NB4 (cell line): ENCODE measurements at regions not wholly inside any gene's neighbourhood (a gene's known extent, or its start where the extent isn't known, plus 50 kb on each side); places are given as distances from the start of the nearest gene placed in this dataset.
A peak's percentile ranks its signal among the peaks of the same experiment; 100 is the strongest.

Experiments used
- DNase-seq: peaks from one replicate; pipeline ENCODE4 v3.0.0; 2010; ENCODE audit warnings: low read depth
- H3K4me3 ChIP-seq: one replicate; pipeline ENCODE4 v1.5.1; 2011; ENCODE audit warnings: mild to moderate bottlenecking, low read depth, low read length, moderate library complexity
- MAX ChIP-seq: IDR thresholded peaks from 2 replicates; pipeline ENCODE4 v1.6.1; 2011; ENCODE audit warnings: low read depth, low read length
- MYC ChIP-seq: IDR thresholded peaks from 2 replicates; pipeline ENCODE4 v1.6.1; 2011; ENCODE audit warnings: low read depth, low read length
- POLR2A ChIP-seq: IDR thresholded peaks from 2 replicates; pipeline ENCODE4 v1.6.1; 2011; ENCODE audit warnings: mild to moderate bottlenecking; ENCODE audit not compliant: insufficient read length; ENCODE audit errors: extremely low read depth
- TF ChIP-seq, protein P1 (sequence below): IDR thresholded peaks from one replicate; pipeline ENCODE4 v1.5.1; 2012; ENCODE audit warnings: low read depth, low read length

DNA sequence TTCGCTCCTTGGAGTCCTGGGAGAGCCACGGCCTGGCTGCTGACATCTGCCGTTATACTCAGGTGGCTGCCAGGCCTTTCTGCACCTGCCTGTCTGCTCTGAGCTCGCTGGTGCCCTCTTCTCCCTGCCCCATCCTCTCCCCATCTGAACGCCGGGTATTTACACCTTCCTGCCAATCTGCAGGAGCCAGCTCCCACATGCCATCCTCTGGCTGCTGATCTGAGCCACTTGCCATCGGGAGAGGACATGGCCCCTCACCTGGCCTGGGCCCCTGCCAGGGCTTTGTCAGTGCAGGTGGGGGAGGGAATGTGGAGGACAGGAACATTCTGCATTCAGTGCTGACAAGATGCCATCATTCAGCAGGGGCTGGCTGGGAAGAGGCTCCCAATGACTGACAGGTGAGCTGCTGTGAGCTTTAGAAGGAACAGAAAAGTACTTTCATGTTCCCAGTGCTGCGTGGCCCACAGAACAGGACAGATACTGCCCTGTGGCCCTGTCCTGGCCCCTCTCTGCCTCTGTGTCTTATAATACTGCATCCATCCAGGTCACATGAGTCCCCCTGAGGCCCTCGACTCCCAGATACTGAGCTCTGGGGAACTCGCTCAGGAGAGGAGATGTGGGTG, 96.3 kb upstream of the ZNF469 start:
- no peak for DNase-seq
- TF ChIP-seq POLR2A (no peak), MYC (no peak), MAX (no peak)
- TF ChIP-seq, protein P1, sequence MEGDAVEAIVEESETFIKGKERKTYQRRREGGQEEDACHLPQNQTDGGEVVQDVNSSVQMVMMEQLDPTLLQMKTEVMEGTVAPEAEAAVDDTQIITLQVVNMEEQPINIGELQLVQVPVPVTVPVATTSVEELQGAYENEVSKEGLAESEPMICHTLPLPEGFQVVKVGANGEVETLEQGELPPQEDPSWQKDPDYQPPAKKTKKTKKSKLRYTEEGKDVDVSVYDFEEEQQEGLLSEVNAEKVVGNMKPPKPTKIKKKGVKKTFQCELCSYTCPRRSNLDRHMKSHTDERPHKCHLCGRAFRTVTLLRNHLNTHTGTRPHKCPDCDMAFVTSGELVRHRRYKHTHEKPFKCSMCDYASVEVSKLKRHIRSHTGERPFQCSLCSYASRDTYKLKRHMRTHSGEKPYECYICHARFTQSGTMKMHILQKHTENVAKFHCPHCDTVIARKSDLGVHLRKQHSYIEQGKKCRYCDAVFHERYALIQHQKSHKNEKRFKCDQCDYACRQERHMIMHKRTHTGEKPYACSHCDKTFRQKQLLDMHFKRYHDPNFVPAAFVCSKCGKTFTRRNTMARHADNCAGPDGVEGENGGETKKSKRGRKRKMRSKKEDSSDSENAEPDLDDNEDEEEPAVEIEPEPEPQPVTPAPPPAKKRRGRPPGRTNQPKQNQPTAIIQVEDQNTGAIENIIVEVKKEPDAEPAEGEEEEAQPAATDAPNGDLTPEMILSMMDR, result no peak

DNA sequence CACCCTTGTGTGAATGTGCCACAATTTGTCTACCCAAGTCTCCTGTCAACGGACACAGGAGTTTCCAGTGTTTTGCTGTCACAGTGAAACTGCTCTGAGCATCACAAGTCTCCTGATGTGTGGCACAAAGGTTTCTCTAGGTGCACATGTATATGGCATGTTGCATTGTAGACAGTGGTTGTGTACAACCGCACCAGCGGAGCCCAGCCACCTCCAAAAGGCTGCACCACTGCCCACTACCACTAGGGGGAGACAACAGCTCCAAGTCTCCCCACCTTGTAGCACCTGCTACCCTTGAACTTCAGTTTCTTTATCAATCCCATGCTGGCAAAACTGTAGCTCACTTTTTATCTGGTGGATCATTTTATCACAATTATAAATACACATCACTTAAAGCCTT, 95.5 kb upstream of the ZNF469 start:
- TF ChIP-seq, protein P1, result peak; percentile 96
- TF ChIP-seq MYC, result no peak
- no peak overlapping the region for H3K4me3 ChIP-seq
- DNase-seq, result peak; percentile 54

More for the DNA sequence above, 96.3 kb upstream of the ZNF469 start:
- no peak overlapping the region for H3K4me3 ChIP-seq

DNA sequence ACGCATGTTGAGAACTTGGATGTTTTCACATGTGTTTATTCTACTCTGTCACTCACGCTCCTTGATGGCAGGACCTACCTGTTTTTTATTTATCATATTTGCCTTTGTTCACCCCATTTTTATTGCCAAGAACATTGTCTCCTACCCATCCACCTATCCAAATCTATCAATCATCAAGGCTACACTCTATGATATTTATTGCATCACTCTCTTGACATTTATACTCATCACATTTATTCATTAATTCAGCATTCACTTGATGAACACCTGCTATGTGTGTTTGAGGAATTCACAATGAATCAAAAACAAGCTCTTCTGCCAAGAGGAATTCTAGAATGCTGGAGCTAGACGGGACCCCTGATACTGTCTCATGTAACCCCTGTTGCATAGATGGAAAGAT, 94.5 kb upstream of the ZNF469 start:
- DNase-seq, result no peak
- no peak overlapping the region for H3K4me3 ChIP-seq
- TF ChIP-seq POLR2A, result no peak
- TF ChIP-seq, protein P1, result no peak
- no peak for TF ChIP-seq MYC
- TF ChIP-seq MAX, result no peak

DNA sequence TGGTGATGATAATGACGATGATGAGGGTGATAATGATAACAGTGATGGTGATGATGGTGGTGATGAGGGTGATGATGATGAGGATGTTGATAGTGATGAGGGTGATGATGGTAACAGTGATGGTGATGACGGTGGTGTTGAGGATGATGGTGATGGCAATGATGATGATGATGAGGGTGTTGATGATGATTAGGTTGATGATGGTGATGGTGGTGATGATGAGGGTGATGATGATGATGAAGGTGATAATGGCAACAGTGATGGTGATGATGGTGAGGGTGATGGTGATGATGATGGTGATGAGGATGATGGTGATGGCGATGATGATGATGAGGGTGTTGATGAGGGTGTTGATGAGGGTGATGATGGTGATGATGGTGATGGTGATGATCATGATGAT, 93.8 kb upstream of the ZNF469 start:
- no peak for DNase-seq
- TF ChIP-seq MAX, result no peak
- no peak for TF ChIP-seq POLR2A
- no peak overlapping the region for H3K4me3 ChIP-seq

- TF ChIP-seq POLR2A (no peak), MAX (no peak), MYC (no peak)
- TF ChIP-seq, protein P1, result no peak
- no peak for DNase-seq
Measured at GRCh38 chr16:88289561-88289960, 93.2 kb upstream of the ZNF469 start.

DNA sequence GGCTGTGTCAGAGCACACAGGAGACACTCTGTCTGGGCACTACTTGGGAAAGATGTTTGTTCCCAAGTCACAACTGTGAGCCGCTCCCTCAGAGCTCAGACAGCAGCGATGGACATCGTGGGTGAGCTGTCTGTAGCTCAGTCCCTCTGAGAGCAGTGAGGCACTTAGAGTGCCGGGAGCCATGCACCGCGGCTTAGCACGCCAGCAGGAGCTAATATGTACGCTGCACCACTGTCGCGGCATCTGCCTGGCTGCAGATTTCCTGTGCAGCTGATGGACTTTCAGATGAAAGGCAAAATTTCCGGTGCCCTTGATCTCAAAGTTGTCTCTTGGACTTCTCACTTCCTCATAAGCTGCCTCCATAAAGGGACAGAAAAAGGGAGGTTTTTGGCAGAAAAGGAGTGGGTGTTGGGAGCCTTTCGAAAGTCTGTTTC, 92.8 kb upstream of the ZNF469 start:
- TF ChIP-seq, protein P1, result no peak
- TF ChIP-seq MAX, result no peak
- TF ChIP-seq POLR2A, result no peak
- TF ChIP-seq MYC, result no peak
- DNase-seq, result peak; percentile 48

More at GRCh38 chr16:88289561-88289960, 93.2 kb upstream of the ZNF469 start:
- no peak overlapping the region for H3K4me3 ChIP-seq

More for the DNA sequence above, 92.8 kb upstream of the ZNF469 start:
- no peak overlapping the region for H3K4me3 ChIP-seq
